Epithelial cell of proximal tubule (primary cell): ENCODE measurements at regions not wholly inside any gene's neighbourhood (a gene's known extent, or its start where the extent isn't known, plus 50 kb on each side); places are given as distances from the start of the nearest gene placed in this dataset.

ENCODE experiments used
- DNase-seq: peaks from one replicate; pipeline ENCODE4 v3.0.0-alpha.2; 2011; ENCODE audit warnings: low read depth
- H3K4me3 ChIP-seq: 2 replicates; pipeline ENCODE4 v1.5.1; 2011; ENCODE audit warnings: low read depth, mild to moderate bottlenecking, low read length
- TF ChIP-seq, protein P1 (sequence below): conservative IDR thresholded peaks from 2 replicates; pipeline ENCODE4 v1.5.1; 2012; ENCODE audit warnings: low read depth, mild to moderate bottlenecking, low read length

DNA sequence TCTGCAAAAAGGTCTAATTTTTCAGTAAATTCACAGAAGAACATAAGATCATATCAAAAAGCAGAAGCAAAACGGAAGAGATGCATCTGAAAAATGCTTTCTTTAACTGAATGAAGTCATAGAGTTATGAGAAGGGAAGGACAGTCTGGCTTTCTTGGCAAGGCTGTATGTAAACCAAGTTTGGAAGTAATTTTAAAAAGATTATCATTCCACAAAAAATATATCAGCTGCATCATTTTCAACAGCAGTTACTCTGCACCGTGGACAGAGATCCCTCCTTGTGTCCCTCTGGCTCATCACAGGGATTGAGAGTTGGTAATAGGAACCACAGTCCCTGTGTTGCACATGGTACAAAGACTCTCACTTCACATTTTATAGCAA lies 258.5 kb downstream of the HIVEP2 start:
- H3K4me3 ChIP-seq = no peak overlapping the region
- TF ChIP-seq, protein P1, sequence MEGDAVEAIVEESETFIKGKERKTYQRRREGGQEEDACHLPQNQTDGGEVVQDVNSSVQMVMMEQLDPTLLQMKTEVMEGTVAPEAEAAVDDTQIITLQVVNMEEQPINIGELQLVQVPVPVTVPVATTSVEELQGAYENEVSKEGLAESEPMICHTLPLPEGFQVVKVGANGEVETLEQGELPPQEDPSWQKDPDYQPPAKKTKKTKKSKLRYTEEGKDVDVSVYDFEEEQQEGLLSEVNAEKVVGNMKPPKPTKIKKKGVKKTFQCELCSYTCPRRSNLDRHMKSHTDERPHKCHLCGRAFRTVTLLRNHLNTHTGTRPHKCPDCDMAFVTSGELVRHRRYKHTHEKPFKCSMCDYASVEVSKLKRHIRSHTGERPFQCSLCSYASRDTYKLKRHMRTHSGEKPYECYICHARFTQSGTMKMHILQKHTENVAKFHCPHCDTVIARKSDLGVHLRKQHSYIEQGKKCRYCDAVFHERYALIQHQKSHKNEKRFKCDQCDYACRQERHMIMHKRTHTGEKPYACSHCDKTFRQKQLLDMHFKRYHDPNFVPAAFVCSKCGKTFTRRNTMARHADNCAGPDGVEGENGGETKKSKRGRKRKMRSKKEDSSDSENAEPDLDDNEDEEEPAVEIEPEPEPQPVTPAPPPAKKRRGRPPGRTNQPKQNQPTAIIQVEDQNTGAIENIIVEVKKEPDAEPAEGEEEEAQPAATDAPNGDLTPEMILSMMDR = no peak
- no peak for DNase-seq

GRCh38 chr6:142692942-142693341 lies 252.0 kb downstream of the HIVEP2 start:
- TF ChIP-seq, protein P1 = peak; percentile 95
- DNase-seq = peak; percentile 37
- H3K4me3 ChIP-seq = no peak overlapping the region

DNA sequence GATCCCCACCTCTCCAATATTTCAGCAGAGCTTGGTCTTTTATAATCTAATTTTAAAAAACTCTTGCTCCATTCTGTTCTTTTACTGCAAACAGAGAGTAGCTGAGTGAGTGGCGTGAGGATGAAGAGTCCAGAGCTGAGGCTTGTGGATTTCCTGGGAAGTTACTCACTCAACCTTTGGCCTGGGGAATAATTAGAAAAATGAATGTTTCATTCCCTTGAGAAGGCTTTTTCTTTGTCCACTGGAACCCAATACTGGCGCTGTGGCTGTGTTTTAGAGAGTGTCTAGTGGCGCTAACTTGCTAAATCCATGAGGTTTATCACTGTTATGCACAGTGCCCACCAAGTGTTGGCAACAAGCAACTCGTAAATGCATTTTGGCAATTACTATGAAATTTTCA lies 251.5 kb downstream of the HIVEP2 start:
- TF ChIP-seq, protein P1 = no peak
- no peak for DNase-seq
- no peak overlapping the region for H3K4me3 ChIP-seq

- TF ChIP-seq, protein P1 = no peak
- no peak overlapping the region for H3K4me3 ChIP-seq
- no peak for DNase-seq
Measured at GRCh38 chr6:142694054-142694453, 250.9 kb downstream of the HIVEP2 start.

DNA sequence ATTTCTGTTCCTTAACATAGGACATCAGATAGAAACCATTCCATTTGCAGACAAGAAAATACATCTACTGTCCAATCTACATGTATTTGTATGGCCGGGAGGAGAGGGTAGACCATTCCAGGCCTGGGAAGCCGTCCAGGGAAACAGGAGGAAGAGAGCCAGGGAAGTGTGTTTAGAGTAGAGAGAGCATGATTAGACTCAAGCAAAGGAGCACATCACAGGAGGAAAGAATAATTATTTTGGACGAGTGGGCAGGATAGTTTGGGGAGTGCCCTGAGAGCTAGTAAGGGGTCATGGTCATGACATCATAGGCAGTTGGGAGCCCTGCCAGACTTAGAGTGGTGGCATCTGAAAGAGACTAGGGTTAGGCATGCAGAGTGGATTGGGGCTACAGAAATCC lies 250.0 kb downstream of the HIVEP2 start:
- TF ChIP-seq, protein P1 = no peak

DNA sequence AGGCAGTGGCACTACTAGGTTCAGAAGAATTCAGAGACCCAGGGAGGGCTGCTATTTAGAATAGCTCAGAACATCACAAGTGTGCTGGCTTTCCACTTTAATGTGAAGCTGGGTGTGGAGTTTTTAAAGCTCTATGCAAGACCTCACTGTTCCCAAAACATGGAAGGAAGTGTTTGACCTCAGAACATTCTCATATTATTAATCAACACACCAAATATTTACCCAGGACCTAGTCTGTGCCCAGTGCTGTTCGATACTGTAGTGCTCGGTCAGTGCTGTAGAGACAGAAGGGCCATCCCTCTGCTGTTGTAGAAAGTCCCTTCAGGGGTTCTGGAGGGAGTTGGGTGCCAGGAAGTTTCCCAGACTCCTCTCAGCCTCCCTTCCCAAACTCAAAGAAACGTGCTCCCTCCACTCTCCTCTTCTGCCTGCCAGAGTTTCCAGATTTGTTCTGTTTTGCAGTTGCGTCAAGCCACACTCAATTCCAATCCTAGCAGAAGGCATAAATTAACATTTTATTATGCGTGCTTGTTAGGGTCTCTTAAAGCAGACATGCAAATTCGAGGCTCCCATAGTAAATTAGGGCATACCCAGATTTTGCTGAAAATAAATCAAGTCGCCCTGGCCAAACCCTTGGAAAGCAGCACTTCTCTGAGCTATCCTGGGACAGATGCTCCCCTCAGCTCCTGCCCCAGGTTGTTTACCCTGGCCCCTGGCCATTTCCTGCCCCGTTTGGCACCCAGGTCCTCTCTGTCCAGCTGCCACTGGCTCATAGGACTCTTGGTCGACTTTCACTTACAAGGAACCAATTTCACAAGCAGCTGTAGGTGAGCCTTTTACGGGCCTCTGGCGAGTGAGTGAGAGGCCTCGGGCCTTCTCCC lies 248.6 kb downstream of the HIVEP2 start:
- DNase-seq = no peak
- TF ChIP-seq, protein P1 = no peak
- H3K4me3 ChIP-seq = no peak overlapping the region

More for the DNA sequence above, 250.0 kb downstream of the HIVEP2 start:
- DNase-seq = no peak
- no peak overlapping the region for H3K4me3 ChIP-seq

GRCh38 chr6:142697001-142697335 lies 248.0 kb downstream of the HIVEP2 start:
- no peak for DNase-seq
- H3K4me3 ChIP-seq = no peak overlapping the region
- TF ChIP-seq, protein P1 = no peak
